Activated CD8-positive, alpha-beta T cell treated with anti-CD3 and anti-CD28 coated beads for 36 hours (primary cell): ENCODE measurements at regions not wholly inside any gene's neighbourhood (a gene's known extent, or its start where the extent isn't known, plus 50 kb on each side); places are given as distances from the start of the nearest gene placed in this dataset.

Experiments used
- ATAC-seq: fragments of 200-7000 bp; cut with Tn5 transposase; one replicate; pipeline ENCODE4 v1.10.0; 2021; ENCODE audit warnings: mild to moderate bottlenecking, moderate library complexity
- CTCF ChIA-PET: fragments of 350-600 bp; sonication (Branson Sonifier 250); formaldehyde crosslinking; loops from one replicate; lab custom pipeline; 2021; ENCODE audit warnings: antibody characterized with exemption; lab: Charles Lee
- POLR2A ChIA-PET: fragments of 350-600 bp; sonication (Branson Sonifier 250); formaldehyde crosslinking; loops from one replicate; lab custom pipeline; 2021; ENCODE audit warnings: antibody characterized with exemption; lab: Charles Lee
- DNase-seq: peaks from one replicate; pipeline ENCODE4 v3.0.0-alpha.2; 2020
- H3K27ac Mint-ChIP-seq: one replicate; pipeline ENCODE4 v1.8.0; 2021; ENCODE audit warnings: mild to moderate bottlenecking, mixed read lengths
- H3K27me3 Mint-ChIP-seq: one replicate; pipeline ENCODE4 v1.8.0; 2021; ENCODE audit warnings: mixed read lengths
- H3K36me3 Mint-ChIP-seq: one replicate; pipeline ENCODE4 v1.8.0; 2021; ENCODE audit warnings: low read depth, mixed read lengths
- H3K4me1 Mint-ChIP-seq: one replicate; pipeline ENCODE4 v1.8.0; 2021; ENCODE audit warnings: low read depth, mixed read lengths
- H3K4me3 Mint-ChIP-seq: one replicate; pipeline ENCODE4 v1.8.0; 2021; ENCODE audit warnings: mild to moderate bottlenecking, moderate library complexity, mixed read lengths
- H3K9me3 Mint-ChIP-seq: one replicate; pipeline ENCODE4 v1.8.0; 2021; ENCODE audit warnings: mixed read lengths
- intact Hi-C: fragments of 100-400 bp; cut with micrococcal nuclease; formaldehyde crosslinking; loops from one replicate; pipeline ENCODE4 v1.10.0; 2022
- TF ChIP-seq, protein P1 (sequence below): fragments of 200-600 bp; IDR thresholded peaks from one replicate; pipeline ENCODE4 v1.8.0; 2022; ENCODE audit warnings: antibody characterized with exemption, mild to moderate bottlenecking

DNA sequence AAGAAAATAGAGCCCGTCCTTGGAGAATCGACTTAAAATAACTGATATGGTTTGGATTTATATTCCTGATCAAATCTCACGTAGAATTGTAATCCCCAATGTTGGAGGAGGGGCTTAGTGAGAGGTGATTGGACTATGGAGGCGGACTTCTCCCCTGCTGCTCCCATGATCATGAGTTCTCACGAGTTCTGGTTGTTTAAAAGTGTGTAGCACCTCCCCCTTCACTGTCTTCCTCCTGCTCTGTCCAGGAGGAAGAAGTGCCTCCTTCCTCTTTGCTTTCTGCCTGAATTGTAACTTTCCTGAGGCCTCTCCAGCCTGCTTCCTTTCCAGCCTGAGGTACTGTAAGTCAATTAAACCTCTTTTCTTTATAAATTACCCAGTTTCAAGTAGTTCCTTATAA is 529.2 kb downstream of the HAO1 start:
- no peak overlapping the region for H3K27ac Mint-ChIP-seq
- ATAC-seq (no peak), DNase-seq (no peak)
- intact Hi-C loops: no loop called here
- no peaks in the 10 kb centered on the region for H3K27me3 Mint-ChIP-seq
- no peaks in the 10 kb centered on the region for H3K36me3 Mint-ChIP-seq
- no peak overlapping the region for H3K4me3 Mint-ChIP-seq
- POLR2A ChIA-PET: no interaction called here
- H3K9me3 Mint-ChIP-seq: peaks cover 3% of the 10 kb centered on the region
- H3K4me1 Mint-ChIP-seq: no peaks in the 10 kb centered on the region
- CTCF ChIA-PET: no interaction called here
- TF ChIP-seq, protein P1, sequence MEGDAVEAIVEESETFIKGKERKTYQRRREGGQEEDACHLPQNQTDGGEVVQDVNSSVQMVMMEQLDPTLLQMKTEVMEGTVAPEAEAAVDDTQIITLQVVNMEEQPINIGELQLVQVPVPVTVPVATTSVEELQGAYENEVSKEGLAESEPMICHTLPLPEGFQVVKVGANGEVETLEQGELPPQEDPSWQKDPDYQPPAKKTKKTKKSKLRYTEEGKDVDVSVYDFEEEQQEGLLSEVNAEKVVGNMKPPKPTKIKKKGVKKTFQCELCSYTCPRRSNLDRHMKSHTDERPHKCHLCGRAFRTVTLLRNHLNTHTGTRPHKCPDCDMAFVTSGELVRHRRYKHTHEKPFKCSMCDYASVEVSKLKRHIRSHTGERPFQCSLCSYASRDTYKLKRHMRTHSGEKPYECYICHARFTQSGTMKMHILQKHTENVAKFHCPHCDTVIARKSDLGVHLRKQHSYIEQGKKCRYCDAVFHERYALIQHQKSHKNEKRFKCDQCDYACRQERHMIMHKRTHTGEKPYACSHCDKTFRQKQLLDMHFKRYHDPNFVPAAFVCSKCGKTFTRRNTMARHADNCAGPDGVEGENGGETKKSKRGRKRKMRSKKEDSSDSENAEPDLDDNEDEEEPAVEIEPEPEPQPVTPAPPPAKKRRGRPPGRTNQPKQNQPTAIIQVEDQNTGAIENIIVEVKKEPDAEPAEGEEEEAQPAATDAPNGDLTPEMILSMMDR: no peak

DNA sequence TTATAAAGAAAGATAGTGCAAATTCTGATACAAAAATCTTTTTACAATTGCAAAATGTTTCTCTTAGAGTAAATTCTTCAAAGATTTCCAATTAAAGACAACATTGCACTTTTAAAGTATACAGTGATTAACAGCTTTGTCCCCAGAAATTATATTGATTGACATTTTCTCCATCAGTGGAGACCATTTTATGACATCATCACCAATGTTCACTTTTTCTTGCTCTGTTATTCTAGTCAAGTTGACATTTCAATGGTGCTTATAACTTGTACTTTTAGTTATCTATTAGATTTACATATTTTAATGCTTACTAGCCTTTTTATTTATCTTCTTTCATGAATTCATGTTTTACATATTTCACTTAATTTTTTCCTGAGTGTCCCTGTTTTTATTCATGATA is 524.8 kb downstream of the HAO1 start:
- CTCF ChIA-PET: no interaction called here
- POLR2A ChIA-PET: no interaction called here
- H3K27me3 Mint-ChIP-seq: no peaks in the 10 kb centered on the region

DNA sequence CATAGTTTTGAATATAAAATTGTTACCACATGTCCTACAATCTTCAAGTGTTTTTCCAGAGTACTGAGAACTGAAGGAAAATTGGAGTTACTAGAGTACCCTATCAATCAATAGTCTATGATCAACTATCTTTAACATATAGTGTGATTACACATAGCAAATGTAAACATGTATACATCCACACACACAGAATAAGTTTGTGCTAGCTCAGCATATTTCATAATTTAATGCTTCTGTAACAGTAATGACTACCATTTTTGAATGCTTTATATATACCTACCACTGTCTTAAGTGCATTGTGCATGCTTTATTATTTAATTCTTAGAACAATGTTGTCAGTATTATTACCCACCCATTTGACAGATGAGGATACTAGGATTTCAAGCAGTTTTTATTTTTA is 523.9 kb downstream of the HAO1 start:
- CTCF ChIA-PET: no interaction called here
- intact Hi-C loops: no loop called here
- Mint-ChIP-seq H3K9me3 (no peaks in the 10 kb centered on the region), H3K4me3 (no peak overlapping the region), H3K27ac (no peak overlapping the region), H3K27me3 (no peaks in the 10 kb centered on the region), H3K4me1 (no peaks in the 10 kb centered on the region), H3K36me3 (no peaks in the 10 kb centered on the region)
- ATAC-seq (no peak), DNase-seq (no peak)
- TF ChIP-seq, protein P1: no peak
- POLR2A ChIA-PET: no interaction called here

More for the DNA sequence above, 524.8 kb downstream of the HAO1 start:
- no peaks in the 10 kb centered on the region for H3K4me1 Mint-ChIP-seq
- H3K4me3 Mint-ChIP-seq: no peak overlapping the region
- intact Hi-C loops: no loop called here
- H3K36me3 Mint-ChIP-seq: no peaks in the 10 kb centered on the region
- TF ChIP-seq, protein P1: no peak
- H3K27ac Mint-ChIP-seq: no peak overlapping the region
- ATAC-seq: no peak
- H3K9me3 Mint-ChIP-seq: no peaks in the 10 kb centered on the region
- no peak for DNase-seq

DNA sequence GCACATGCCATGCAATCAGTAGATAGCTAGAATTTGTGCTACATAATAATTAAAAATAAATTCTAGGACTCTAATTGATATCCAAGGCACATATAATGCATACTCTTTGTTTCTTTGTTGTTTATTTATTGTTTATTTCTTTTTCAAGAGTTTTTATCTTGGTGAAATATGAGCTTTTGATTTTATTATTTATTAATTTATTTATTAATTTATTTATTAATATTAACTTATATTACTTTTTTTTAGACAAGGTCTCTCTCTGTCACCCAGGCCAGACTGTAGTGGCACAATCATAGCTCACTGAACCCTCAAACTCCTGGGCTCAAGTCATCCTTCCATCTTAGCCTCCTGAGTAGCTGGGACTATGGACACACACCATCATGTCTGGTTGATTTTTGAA is 519.9 kb downstream of the HAO1 start:
- Mint-ChIP-seq H3K27me3 (no peaks in the 10 kb centered on the region), H3K36me3 (no peaks in the 10 kb centered on the region), H3K4me1 (no peaks in the 10 kb centered on the region), H3K9me3 (no peaks in the 10 kb centered on the region), H3K27ac (no peak overlapping the region), H3K4me3 (no peak overlapping the region)
- intact Hi-C loops: no loop called here
- POLR2A ChIA-PET: no interaction called here
- CTCF ChIA-PET: no interaction called here
- TF ChIP-seq, protein P1: no peak
- ATAC-seq: no peak
- no peak for DNase-seq

DNA sequence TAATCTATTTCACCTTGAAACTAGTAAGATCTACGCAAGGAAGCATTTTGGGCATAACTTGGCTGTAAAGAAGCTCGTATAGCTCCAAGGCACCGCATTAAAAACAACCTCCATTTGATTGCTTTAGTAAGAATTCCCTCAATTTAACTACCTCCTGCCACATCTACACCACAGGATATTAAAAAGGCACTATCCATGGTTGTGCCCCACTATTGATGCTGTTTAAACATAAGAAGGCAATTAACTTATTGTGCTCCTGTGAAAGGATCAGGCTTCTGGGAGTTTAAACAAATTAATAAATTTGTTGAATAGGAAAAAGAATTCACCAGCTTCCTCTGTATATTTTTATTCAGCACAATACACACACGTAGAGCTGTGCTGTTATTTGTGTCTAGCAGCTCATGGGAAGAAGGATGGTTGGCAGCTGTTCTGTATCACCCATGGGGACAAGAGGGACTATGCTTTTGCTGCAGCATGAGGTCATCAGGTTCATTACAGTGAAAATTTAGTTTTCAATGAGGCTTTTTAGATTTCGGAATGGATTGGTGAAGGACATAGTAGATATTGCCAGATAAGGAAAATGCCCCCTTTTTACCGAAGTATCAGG is 513.3 kb downstream of the HAO1 start:
- intact Hi-C loops: no loop called here
- no peak overlapping the region for H3K4me3 Mint-ChIP-seq
- POLR2A ChIA-PET: no interaction called here
- H3K4me1 Mint-ChIP-seq: no peaks in the 10 kb centered on the region
- H3K9me3 Mint-ChIP-seq: no peaks in the 10 kb centered on the region
- CTCF ChIA-PET: no interaction called here
- ATAC-seq (no peak), DNase-seq (no peak)
- no peak overlapping the region for H3K27ac Mint-ChIP-seq
- H3K36me3 Mint-ChIP-seq: no peaks in the 10 kb centered on the region
- TF ChIP-seq, protein P1: no peak
- H3K27me3 Mint-ChIP-seq: no peaks in the 10 kb centered on the region
